Parathyroid adenoma (tissue), 2 donors: ENCODE measurements at regions not wholly inside any gene's neighbourhood (a gene's known extent, or its start where the extent isn't known, plus 50 kb on each side); places are given as distances from the start of the nearest gene placed in this dataset.

Experiments used
- H2AFZ ChIP-seq: fragments of 300-600 bp; sonication (generic); one replicate; pipeline ENCODE4 v1.7.0; 2017; ENCODE audit warnings: antibody characterized with exemption, mild to moderate bottlenecking
- H3K27ac ChIP-seq: fragments of 300-600 bp; sonication (generic); one replicate; pipeline ENCODE4 v1.7.0; 2017
- H3K27me3 ChIP-seq: fragments of 300-600 bp; sonication (generic); one replicate; pipeline ENCODE4 v1.7.0; 2017; ENCODE audit warnings: low read length; ENCODE audit not compliant: control insufficient read depth, insufficient read depth
- H3K36me3 ChIP-seq: fragments of 300-600 bp; sonication (generic); one replicate; pipeline ENCODE4 v1.7.0; 2017; ENCODE audit warnings: low read length; ENCODE audit not compliant: control insufficient read depth, insufficient read depth
- H3K4me1 ChIP-seq: fragments of 300-600 bp; sonication (generic); one replicate; pipeline ENCODE4 v1.7.0; 2017; ENCODE audit warnings: control low read depth
- H3K4me2 ChIP-seq: fragments of 300-600 bp; sonication (generic); one replicate; pipeline ENCODE4 v1.7.0; 2017; ENCODE audit warnings: low read length
- H3K4me3 ChIP-seq: fragments of 300-600 bp; sonication (generic); one replicate; pipeline ENCODE4 v1.7.0; 2017; ENCODE audit warnings: low read depth, low read length
- H3K79me2 ChIP-seq: fragments of 300-600 bp; sonication (generic); one replicate; pipeline ENCODE4 v1.7.0; 2017; ENCODE audit warnings: control low read depth
- H3K9ac ChIP-seq: fragments of 300-600 bp; sonication (generic); one replicate; pipeline ENCODE4 v1.7.0; 2017; ENCODE audit warnings: mild to moderate bottlenecking
- H3K9me3 ChIP-seq: fragments of 300-600 bp; sonication (generic); one replicate; pipeline ENCODE4 v1.7.0; 2017; ENCODE audit warnings: low read length; ENCODE audit not compliant: control insufficient read depth
- TF ChIP-seq, protein P1 (sequence below): fragments of 300-600 bp; sonication (generic); IDR thresholded peaks from one replicate; pipeline ENCODE4 v1.7.0; 2017; ENCODE audit warnings: antibody characterized with exemption, mild to moderate bottlenecking
- donor health status: primary hyperparathyroidism.

DNA sequence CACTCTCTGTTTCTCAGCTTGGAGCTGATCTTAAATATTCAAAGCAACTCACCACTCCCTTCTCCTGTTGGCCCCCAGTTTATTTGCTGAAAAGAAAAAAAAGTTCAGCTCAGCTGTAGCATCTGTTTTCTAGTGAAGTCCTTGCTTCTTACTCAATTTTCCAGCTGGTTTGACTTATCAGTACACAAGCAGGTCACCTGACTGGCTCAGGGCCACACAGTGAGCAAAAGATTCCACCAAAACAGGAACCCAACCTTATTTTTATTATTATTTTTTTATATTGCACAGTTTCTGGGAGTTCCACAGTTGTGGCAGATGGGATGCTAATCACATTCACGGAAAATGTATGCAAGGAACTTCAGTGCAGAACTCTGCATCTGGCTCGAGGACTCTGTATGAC, 390.7 kb upstream of the RGMA start:
- TF ChIP-seq, protein P1, sequence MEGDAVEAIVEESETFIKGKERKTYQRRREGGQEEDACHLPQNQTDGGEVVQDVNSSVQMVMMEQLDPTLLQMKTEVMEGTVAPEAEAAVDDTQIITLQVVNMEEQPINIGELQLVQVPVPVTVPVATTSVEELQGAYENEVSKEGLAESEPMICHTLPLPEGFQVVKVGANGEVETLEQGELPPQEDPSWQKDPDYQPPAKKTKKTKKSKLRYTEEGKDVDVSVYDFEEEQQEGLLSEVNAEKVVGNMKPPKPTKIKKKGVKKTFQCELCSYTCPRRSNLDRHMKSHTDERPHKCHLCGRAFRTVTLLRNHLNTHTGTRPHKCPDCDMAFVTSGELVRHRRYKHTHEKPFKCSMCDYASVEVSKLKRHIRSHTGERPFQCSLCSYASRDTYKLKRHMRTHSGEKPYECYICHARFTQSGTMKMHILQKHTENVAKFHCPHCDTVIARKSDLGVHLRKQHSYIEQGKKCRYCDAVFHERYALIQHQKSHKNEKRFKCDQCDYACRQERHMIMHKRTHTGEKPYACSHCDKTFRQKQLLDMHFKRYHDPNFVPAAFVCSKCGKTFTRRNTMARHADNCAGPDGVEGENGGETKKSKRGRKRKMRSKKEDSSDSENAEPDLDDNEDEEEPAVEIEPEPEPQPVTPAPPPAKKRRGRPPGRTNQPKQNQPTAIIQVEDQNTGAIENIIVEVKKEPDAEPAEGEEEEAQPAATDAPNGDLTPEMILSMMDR = no peak
- Histone ChIP-seq H3K79me2 (no peaks in the 10 kb centered on the region), H2AFZ (no peak overlapping the region), H3K27me3 (no peaks in the 10 kb centered on the region), H3K4me1 (no peaks in the 10 kb centered on the region), H3K9me3 (no peaks in the 10 kb centered on the region), H3K9ac (no peak overlapping the region), H3K4me3 (no peak overlapping the region), H3K4me2 (no peak overlapping the region), H3K27ac (no peak overlapping the region), H3K36me3 (no peaks in the 10 kb centered on the region)

DNA sequence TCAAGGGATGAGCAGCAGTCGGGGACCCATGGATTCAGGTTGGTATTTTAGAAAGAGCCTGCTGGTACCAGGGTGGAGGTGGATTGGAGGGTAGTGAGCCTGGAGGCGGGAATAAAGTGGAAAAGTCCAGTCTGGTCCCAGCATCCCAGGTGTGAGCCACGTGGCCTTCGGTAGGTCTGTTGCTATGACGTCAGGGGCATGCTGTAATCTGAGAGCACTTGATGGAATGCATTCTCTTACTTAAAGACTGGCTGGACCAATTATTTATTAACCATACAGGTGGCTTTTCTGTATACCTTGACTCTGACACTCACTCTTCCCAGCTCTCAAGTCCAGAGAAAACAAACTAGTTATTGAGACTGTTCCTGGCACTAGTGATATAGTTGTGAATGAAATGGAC, 389.9 kb upstream of the RGMA start:
- H3K4me2 ChIP-seq = no peak overlapping the region
- H3K9ac ChIP-seq = no peak overlapping the region
- TF ChIP-seq, protein P1 = no peak
- no peak overlapping the region for H3K27ac ChIP-seq
- H3K4me3 ChIP-seq = no peak overlapping the region
- H3K9me3 ChIP-seq = no peaks in the 10 kb centered on the region
- no peaks in the 10 kb centered on the region for H3K27me3 ChIP-seq
- no peaks in the 10 kb centered on the region for H3K36me3 ChIP-seq
- no peaks in the 10 kb centered on the region for H3K4me1 ChIP-seq
- H2AFZ ChIP-seq = no peak overlapping the region
- no peaks in the 10 kb centered on the region for H3K79me2 ChIP-seq

DNA sequence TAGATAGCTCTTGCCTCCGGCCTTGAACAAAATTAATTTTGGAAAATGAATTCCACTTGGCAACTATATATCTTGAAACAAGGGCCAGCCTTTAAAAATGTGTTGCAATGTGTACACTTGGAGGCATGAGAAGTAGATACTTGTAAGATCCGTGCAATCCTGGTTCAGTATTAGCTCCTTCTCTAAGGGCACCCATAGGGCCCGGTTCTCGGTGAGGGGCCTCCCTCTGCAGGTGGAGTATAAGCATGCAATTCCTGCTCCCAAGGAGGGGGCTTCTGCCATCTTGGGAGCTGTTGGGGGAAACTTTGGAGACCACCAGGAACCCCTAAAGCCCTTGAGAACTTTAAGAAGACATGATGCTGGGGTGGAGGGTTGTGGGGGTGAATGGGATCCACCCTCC, 388.7 kb upstream of the RGMA start:
- H3K79me2 ChIP-seq = no peaks in the 10 kb centered on the region
- no peak overlapping the region for H2AFZ ChIP-seq
- no peak overlapping the region for H3K9ac ChIP-seq
- no peak overlapping the region for H3K27ac ChIP-seq
- H3K9me3 ChIP-seq = no peaks in the 10 kb centered on the region
- no peak overlapping the region for H3K4me3 ChIP-seq
- H3K4me2 ChIP-seq = no peak overlapping the region
- H3K36me3 ChIP-seq = no peaks in the 10 kb centered on the region
- H3K4me1 ChIP-seq = no peaks in the 10 kb centered on the region
- TF ChIP-seq, protein P1 = no peak
- H3K27me3 ChIP-seq = no peaks in the 10 kb centered on the region

DNA sequence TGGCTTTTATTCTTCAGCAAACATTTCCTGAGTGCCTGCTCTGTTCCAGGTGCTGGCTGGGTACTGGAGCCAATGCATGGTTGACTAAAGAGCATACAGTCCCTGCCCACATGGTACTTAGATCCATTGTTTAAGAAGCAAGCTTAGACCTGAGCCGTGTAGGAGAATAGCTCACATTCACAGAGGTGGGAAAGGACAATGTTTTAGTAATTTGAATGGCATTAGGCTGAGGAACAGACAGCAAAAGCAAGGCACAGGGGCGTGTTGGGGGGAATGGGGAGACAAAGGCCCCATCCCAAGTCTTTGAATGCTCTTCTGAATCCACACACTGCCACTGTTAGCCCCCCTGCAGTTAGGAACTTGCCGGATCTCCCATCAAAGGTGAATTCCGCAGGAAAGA, 388.2 kb upstream of the RGMA start:
- Histone ChIP-seq H3K4me2 (no peak overlapping the region), H3K4me1 (no peaks in the 10 kb centered on the region), H3K4me3 (no peak overlapping the region), H3K27ac (no peak overlapping the region), H3K36me3 (no peaks in the 10 kb centered on the region), H3K9me3 (no peaks in the 10 kb centered on the region), H3K79me2 (no peaks in the 10 kb centered on the region), H3K9ac (no peak overlapping the region), H3K27me3 (no peaks in the 10 kb centered on the region), H2AFZ (no peak overlapping the region)
- TF ChIP-seq, protein P1 = no peak

DNA sequence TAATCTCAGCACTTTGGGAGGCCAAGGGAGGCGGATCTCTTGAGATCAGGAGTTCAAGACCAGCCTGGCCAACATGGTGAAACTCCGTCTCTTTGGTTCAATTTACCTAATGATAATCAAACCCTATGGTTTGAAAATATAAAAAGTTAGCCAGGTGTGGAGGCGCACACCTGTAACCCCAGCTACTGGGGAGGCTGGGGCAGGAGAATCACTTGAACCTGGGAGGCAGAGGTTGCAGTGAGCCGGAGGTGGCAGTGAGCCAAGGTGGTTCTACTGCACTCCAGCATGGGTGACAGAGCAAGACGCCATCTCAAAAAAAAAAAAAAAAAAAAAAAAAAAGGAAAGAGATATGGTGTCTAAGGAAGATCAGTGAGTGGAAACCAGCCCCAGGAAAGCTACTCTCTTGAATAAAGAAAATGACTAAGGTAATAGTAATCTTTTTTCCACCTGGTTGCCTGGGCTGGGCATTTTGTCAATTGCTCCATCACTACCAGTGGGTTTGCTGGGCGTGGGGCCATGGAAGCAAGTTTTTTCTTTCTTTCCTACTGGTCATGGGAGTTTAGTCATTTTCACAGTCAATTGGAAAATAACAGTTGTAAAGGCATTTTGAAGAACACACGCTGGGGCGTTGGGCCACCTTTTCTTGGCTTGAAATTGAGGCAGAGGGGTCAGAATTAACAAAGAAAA, 387.6 kb upstream of the RGMA start:
- Histone ChIP-seq H3K79me2 (no peaks in the 10 kb centered on the region), H3K9me3 (no peaks in the 10 kb centered on the region), H3K27ac (no peak overlapping the region), H3K36me3 (no peaks in the 10 kb centered on the region), H3K4me3 (no peak overlapping the region), H3K4me1 (no peaks in the 10 kb centered on the region), H3K4me2 (no peak overlapping the region), H3K27me3 (no peaks in the 10 kb centered on the region), H2AFZ (no peak overlapping the region), H3K9ac (no peak overlapping the region)
- TF ChIP-seq, protein P1 = no peak
